Endothelial cell of umbilical vein (primary cell): ENCODE measurements at regions not wholly inside any gene's neighbourhood (a gene's known extent, or its start where the extent isn't known, plus 50 kb on each side); places are given as distances from the start of the nearest gene placed in this dataset.

ENCODE experiments used
- BruUV-seq: library from RNA; stranded (reverse); fragments of 400-500 nt; replicated peaks from 2 replicates; lab custom pipeline; 2021; lab: Mats Ljungman, UMichigan
- CTCF ChIA-PET: fragments of 300-600, 350-600 bp; sonication (Branson Sonifier 250); formaldehyde crosslinking; loops from one replicate; lab custom pipeline; 2021; ENCODE audit warnings: antibody characterized with exemption, inconsistent platforms; lab: Charles Lee
- POLR2A ChIA-PET: fragments of 300-600, 350-600 bp; sonication (Branson Sonifier 250); formaldehyde crosslinking; loops from one replicate; lab custom pipeline; 2021; ENCODE audit warnings: antibody characterized with exemption, inconsistent platforms; lab: Charles Lee
- DNase-seq: peaks from one replicate; pipeline ENCODE4 v3.0.0-alpha.2; 2011; ENCODE audit warnings: low read depth, low spot score
- FAIRE-seq: peaks from 2 replicates; lab custom pipeline; 2011; peaks lifted over from hg19 to GRCh38; lab: Jason Lieb, UNC
- H2AFZ ChIP-seq: 2 replicates; pipeline ENCODE4 v1.6.0; 2012; ENCODE audit warnings: low read depth, low read length, control low read depth, inconsistent platforms
- H3K27ac ChIP-seq: 2 replicates; pipeline ENCODE4 v1.5.1; 2011; ENCODE audit warnings: low read depth, mild to moderate bottlenecking, control low read depth, low read length, moderate library complexity; ENCODE audit not compliant: insufficient read depth
- H3K27me3 ChIP-seq, 2 experiments: 2 replicates each; pipeline versions ENCODE4 v1.6.0 to v1.6.1; 2011; ENCODE audit warnings: low read length in 2 of 2, mixed read lengths in 1 of 2; ENCODE audit not compliant: control insufficient read depth in 2 of 2, insufficient read depth in 2 of 2
- H3K36me3 ChIP-seq, 2 experiments: 2 replicates in 1 of 2; 3 replicates in 1 of 2; pipeline ENCODE4 v1.5.1; 2011; ENCODE audit warnings: low read length in 2 of 2, mild to moderate bottlenecking in 1 of 2, moderate library complexity in 1 of 2; ENCODE audit not compliant: control insufficient read depth in 2 of 2, insufficient read depth in 2 of 2; ENCODE audit errors: extremely low read depth in 1 of 2
- H3K4me1 ChIP-seq: 3 replicates; pipeline ENCODE4 v1.5.1; 2011; ENCODE audit warnings: mild to moderate bottlenecking, low read length; ENCODE audit not compliant: control insufficient read depth, insufficient read depth; ENCODE audit errors: extremely low read depth
- H3K4me2 ChIP-seq: 2 replicates; pipeline ENCODE4 v1.6.1; 2011; ENCODE audit warnings: low read length, control low read depth, mixed read lengths; ENCODE audit not compliant: insufficient read depth
- H3K4me3 ChIP-seq, 3 experiments: fragments of 200-600 bp in 1 of 3; sonication (generic), shearing (Covaris generic) in 1 of 3; replicated peaks in 1 of 3; 2 replicates each; pipeline ENCODE4 v1.5.1; 2011 to 2016; ENCODE audit warnings: control low read depth in 3 of 3, low read length in 3 of 3, mild to moderate bottlenecking in 2 of 3, inconsistent platforms in 1 of 3, low read depth in 1 of 3, moderate library complexity in 1 of 3; ENCODE audit not compliant: insufficient read depth in 1 of 3
- H3K79me2 ChIP-seq: 2 replicates; pipeline ENCODE4 v1.6.0; 2012; ENCODE audit warnings: low read length, inconsistent platforms; ENCODE audit not compliant: control insufficient read depth, insufficient read depth
- H3K9ac ChIP-seq: replicated peaks from 2 replicates; pipeline ENCODE3; 2011; ENCODE audit warnings: low read length, control low read depth; ENCODE audit not compliant: insufficient read depth; ENCODE audit errors: extremely low read depth
- H3K9me1 ChIP-seq: replicated peaks from 3 replicates; pipeline ENCODE4 v1.6.0; 2011; ENCODE audit warnings: mild to moderate bottlenecking, low read length; ENCODE audit not compliant: control insufficient read depth, insufficient read depth; ENCODE audit errors: extremely low read depth
- H3K9me3 ChIP-seq: replicated peaks from 2 replicates; pipeline ENCODE4 v1.5.1; 2012; ENCODE audit warnings: low read length, inconsistent platforms; ENCODE audit not compliant: control insufficient read depth, insufficient read depth
- H4K20me1 ChIP-seq: replicated peaks from 2 replicates; pipeline ENCODE3; 2011; ENCODE audit warnings: mild to moderate bottlenecking, low read length; ENCODE audit not compliant: control insufficient read depth, insufficient read depth; ENCODE audit errors: extremely low read depth
- EZH2 ChIP-seq: IDR thresholded peaks from 2 replicates; pipeline ENCODE4 v1.6.1; 2012; ENCODE audit warnings: borderline replicate concordance, low read depth, mild to moderate bottlenecking, moderate library complexity, low read length, inconsistent platforms; ENCODE audit not compliant: severe bottlenecking
- FOS ChIP-seq: IDR thresholded peaks from 2 replicates; pipeline ENCODE4 v1.6.1; 2011; ENCODE audit warnings: mild to moderate bottlenecking, low read length, moderate library complexity, borderline replicate concordance; ENCODE audit not compliant: insufficient read depth
- GATA2 ChIP-seq: IDR thresholded peaks from 2 replicates; pipeline ENCODE4 v1.7.0; 2011; ENCODE audit warnings: low read depth, mild to moderate bottlenecking, moderate library complexity, mixed read lengths, low read length; ENCODE audit not compliant: insufficient read length, insufficient read depth
- JUN ChIP-seq: IDR thresholded peaks from 2 replicates; pipeline ENCODE4 v1.6.1; 2011; ENCODE audit warnings: borderline replicate concordance, low read depth; ENCODE audit not compliant: insufficient read length, insufficient read depth
- MAX ChIP-seq: IDR thresholded peaks from 2 replicates; pipeline ENCODE4 v1.6.1; 2011; ENCODE audit not compliant: insufficient read depth, insufficient read length
- MYC ChIP-seq: IDR thresholded peaks from one replicate; pipeline ENCODE4 v1.6.1; 2011; ENCODE audit warnings: mild to moderate bottlenecking, low read depth, low read length
- POLR2A ChIP-seq: IDR thresholded peaks from 2 replicates; pipeline ENCODE4 v1.6.1; 2012; ENCODE audit warnings: low read depth, mild to moderate bottlenecking, control low read depth, low read length
- POLR2AphosphoS5 ChIP-seq: IDR thresholded peaks from 2 replicates; pipeline ENCODE4 v1.6.1; 2012; ENCODE audit warnings: low read depth, mild to moderate bottlenecking, control low read depth, low read length, moderate library complexity; ENCODE audit not compliant: insufficient read depth
- dilution Hi-C: fragments of 300-500 bp; cut with MboI; formaldehyde crosslinking; loops from one replicate; pipeline ENCODE4 v1.15.0; 2019; ENCODE audit warnings: low sequenced_read_pairs; ENCODE audit not compliant: extremely low pct_ligation_motif_present
- intact Hi-C: fragments of 100-400 bp; cut with micrococcal nuclease; formaldehyde crosslinking; loops from one replicate; pipeline ENCODE4 v1.10.0; 2022
- TF ChIP-seq, protein P1 (sequence below), 2 donors: IDR thresholded peaks; 1 replicate in 1 of 2; 2 replicates in 1 of 2; pipeline ENCODE4 v1.5.1; 2011; ENCODE audit warnings: low read length in 2 of 2, mild to moderate bottlenecking in 2 of 2, moderate library complexity in 2 of 2, control low read depth in 1 of 2, inconsistent platforms in 1 of 2, low read depth in 1 of 2; ENCODE audit not compliant: insufficient read depth in 1 of 2; ENCODE audit errors: extremely low read depth in 1 of 2

DNA sequence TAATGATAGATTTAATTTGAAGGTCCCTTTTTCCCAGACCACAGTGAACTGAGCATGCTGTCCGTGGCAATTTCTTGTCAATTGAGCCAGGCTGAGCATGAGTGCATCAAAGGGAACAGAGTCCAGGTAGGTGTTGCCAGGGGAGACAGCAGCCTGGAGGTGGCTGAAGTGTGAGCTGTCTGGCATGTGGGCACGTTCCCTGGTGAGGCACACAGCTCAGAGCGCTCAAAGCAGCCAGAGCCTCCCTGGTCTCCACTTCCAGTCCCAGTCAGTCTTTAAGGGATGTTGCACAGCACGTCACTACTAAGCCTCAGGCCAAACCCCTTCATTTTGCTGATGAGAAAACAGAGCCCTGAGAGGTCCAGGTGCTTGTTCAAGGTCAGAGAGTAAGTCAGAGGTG is 251.4 kb downstream of the MATN1 start:
- H3K4me2 ChIP-seq, result no peak overlapping the region
- DNase-seq (no peak), FAIRE-seq (no peak)
- H3K36me3 ChIP-seq, result no peaks in the 10 kb centered on the region
- ChIA-PET POLR2A (no interaction called here), CTCF (no interaction called here)
- H3K9me1 ChIP-seq, result no peaks in the 10 kb centered on the region
- no peaks in the 10 kb centered on the region for H3K9me3 ChIP-seq
- BruUV-seq, result no TSS peak
- TF ChIP-seq JUN (no peak), GATA2 (no peak), FOS (no peak), MYC (no peak), POLR2A (no peak), POLR2AphosphoS5 (no peak), EZH2 (no peak), MAX (no peak)
- TF ChIP-seq, protein P1, sequence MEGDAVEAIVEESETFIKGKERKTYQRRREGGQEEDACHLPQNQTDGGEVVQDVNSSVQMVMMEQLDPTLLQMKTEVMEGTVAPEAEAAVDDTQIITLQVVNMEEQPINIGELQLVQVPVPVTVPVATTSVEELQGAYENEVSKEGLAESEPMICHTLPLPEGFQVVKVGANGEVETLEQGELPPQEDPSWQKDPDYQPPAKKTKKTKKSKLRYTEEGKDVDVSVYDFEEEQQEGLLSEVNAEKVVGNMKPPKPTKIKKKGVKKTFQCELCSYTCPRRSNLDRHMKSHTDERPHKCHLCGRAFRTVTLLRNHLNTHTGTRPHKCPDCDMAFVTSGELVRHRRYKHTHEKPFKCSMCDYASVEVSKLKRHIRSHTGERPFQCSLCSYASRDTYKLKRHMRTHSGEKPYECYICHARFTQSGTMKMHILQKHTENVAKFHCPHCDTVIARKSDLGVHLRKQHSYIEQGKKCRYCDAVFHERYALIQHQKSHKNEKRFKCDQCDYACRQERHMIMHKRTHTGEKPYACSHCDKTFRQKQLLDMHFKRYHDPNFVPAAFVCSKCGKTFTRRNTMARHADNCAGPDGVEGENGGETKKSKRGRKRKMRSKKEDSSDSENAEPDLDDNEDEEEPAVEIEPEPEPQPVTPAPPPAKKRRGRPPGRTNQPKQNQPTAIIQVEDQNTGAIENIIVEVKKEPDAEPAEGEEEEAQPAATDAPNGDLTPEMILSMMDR (IDR thresholded peaks at IDR 0.05; ENCODE audit: extremely low read depth in 1 of 2, insufficient read depth in 1 of 2, low read depth in 1 of 2, low read length in 2 of 2), result no peak
- H2AFZ ChIP-seq, result no peak overlapping the region
- no peak overlapping the region for H3K4me3 ChIP-seq
- dilution Hi-C loops (no loop called here), intact Hi-C loops (no loop called here)
- H3K4me1 ChIP-seq, result no peaks in the 10 kb centered on the region
- no peak overlapping the region for H3K27ac ChIP-seq
- H3K79me2 ChIP-seq, result no peaks in the 10 kb centered on the region
- H3K27me3 ChIP-seq, result no peaks in the 10 kb centered on the region
- no peak overlapping the region for H3K9ac ChIP-seq
- no peaks in the 10 kb centered on the region for H4K20me1 ChIP-seq
